ENCODE measurements at regions not wholly inside any gene's neighbourhood (a gene's known extent, or its start where the extent isn't known, plus 50 kb on each side); places are given as distances from the start of the nearest gene placed in this dataset.

DNA sequence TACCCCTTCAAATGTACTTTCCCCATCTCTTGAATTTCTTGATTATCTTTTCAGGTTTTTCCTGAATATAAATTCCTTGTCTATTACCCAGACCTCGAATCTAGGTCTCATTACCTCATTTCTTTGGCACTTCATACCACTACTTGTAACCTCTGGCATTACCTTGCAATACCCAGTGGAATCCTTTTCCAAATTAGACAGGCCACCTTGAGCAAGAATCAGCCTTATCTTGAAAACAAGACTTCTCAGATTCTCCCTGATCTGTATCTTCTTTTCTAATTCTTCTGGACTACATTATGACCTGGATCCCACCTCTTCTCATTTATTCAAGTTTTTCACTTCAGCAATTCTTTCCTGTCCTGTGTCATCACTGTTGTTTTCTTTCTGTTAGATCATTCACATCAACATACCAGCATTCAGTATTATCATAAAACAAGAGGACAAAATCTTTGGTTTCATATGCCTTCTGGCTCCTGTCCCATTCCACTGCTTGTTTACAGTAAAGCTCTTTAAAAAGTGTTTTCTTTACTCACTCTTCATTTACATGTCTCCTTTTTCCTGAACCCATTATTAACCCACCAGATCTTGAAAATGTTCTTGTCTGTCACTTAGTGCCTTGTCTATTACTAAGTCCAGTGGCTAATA is 275.6 kb upstream of the HS3ST1 start:
- TF ChIP-seq, protein P1, sequence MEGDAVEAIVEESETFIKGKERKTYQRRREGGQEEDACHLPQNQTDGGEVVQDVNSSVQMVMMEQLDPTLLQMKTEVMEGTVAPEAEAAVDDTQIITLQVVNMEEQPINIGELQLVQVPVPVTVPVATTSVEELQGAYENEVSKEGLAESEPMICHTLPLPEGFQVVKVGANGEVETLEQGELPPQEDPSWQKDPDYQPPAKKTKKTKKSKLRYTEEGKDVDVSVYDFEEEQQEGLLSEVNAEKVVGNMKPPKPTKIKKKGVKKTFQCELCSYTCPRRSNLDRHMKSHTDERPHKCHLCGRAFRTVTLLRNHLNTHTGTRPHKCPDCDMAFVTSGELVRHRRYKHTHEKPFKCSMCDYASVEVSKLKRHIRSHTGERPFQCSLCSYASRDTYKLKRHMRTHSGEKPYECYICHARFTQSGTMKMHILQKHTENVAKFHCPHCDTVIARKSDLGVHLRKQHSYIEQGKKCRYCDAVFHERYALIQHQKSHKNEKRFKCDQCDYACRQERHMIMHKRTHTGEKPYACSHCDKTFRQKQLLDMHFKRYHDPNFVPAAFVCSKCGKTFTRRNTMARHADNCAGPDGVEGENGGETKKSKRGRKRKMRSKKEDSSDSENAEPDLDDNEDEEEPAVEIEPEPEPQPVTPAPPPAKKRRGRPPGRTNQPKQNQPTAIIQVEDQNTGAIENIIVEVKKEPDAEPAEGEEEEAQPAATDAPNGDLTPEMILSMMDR (IDR thresholded peaks at IDR 0.05 in 2 of 3, conservative IDR thresholded peaks at IDR 0.05 in 1 of 3; ENCODE audit: borderline replicate concordance in 1 of 3, insufficient read depth in 1 of 3, low read depth in 2 of 3, low read length in 2 of 3), result no peak
- TF ChIP-seq CEBPB (IDR thresholded peaks at IDR 0.05; ENCODE audit: low read depth) (peak; percentile 57; the same call in 1 of the 2 replicates), POLR2A (IDR thresholded peaks at IDR 0.05; ENCODE audit: borderline replicate concordance, extremely low read depth, insufficient read depth, insufficient read length) (no peak), POLR2AphosphoS5 (IDR thresholded peaks at IDR 0.05; ENCODE audit: low read depth, low read length) (0 out of 2 replicates have a peak, but pooled peaks have one; percentile 18), SRF (IDR thresholded peaks at IDR 0.05; ENCODE audit: low read depth) (peak; percentile 15), ZNF274 (IDR thresholded peaks at IDR 0.05; ENCODE audit: low read depth, low read length) (no peak), TCF7L2 (IDR thresholded peaks at IDR 0.05; ENCODE audit: borderline replicate concordance, extremely low read depth, insufficient read depth, insufficient read length) (no peak)
- TF ChIP-seq, protein P2, sequence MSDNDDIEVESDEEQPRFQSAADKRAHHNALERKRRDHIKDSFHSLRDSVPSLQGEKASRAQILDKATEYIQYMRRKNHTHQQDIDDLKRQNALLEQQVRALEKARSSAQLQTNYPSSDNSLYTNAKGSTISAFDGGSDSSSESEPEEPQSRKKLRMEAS (IDR thresholded peaks at IDR 0.05), result no peak
- TF ChIP-seq, protein P3, sequence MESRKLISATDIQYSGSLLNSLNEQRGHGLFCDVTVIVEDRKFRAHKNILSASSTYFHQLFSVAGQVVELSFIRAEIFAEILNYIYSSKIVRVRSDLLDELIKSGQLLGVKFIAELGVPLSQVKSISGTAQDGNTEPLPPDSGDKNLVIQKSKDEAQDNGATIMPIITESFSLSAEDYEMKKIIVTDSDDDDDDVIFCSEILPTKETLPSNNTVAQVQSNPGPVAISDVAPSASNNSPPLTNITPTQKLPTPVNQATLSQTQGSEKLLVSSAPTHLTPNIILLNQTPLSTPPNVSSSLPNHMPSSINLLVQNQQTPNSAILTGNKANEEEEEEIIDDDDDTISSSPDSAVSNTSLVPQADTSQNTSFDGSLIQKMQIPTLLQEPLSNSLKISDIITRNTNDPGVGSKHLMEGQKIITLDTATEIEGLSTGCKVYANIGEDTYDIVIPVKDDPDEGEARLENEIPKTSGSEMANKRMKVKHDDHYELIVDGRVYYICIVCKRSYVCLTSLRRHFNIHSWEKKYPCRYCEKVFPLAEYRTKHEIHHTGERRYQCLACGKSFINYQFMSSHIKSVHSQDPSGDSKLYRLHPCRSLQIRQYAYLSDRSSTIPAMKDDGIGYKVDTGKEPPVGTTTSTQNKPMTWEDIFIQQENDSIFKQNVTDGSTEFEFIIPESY (IDR thresholded peaks at IDR 0.05; ENCODE audit: extremely low read depth, insufficient replicate concordance, low read length), result no peak
- TF ChIP-seq, protein P4, sequence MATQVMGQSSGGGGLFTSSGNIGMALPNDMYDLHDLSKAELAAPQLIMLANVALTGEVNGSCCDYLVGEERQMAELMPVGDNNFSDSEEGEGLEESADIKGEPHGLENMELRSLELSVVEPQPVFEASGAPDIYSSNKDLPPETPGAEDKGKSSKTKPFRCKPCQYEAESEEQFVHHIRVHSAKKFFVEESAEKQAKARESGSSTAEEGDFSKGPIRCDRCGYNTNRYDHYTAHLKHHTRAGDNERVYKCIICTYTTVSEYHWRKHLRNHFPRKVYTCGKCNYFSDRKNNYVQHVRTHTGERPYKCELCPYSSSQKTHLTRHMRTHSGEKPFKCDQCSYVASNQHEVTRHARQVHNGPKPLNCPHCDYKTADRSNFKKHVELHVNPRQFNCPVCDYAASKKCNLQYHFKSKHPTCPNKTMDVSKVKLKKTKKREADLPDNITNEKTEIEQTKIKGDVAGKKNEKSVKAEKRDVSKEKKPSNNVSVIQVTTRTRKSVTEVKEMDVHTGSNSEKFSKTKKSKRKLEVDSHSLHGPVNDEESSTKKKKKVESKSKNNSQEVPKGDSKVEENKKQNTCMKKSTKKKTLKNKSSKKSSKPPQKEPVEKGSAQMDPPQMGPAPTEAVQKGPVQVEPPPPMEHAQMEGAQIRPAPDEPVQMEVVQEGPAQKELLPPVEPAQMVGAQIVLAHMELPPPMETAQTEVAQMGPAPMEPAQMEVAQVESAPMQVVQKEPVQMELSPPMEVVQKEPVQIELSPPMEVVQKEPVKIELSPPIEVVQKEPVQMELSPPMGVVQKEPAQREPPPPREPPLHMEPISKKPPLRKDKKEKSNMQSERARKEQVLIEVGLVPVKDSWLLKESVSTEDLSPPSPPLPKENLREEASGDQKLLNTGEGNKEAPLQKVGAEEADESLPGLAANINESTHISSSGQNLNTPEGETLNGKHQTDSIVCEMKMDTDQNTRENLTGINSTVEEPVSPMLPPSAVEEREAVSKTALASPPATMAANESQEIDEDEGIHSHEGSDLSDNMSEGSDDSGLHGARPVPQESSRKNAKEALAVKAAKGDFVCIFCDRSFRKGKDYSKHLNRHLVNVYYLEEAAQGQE (IDR thresholded peaks at IDR 0.05; ENCODE audit: low read depth), result no peak
